B cell (primary cell): ENCODE measurements at regions not wholly inside any gene's neighbourhood (a gene's known extent, or its start where the extent isn't known, plus 50 kb on each side); places are given as distances from the start of the nearest gene placed in this dataset.

Experiments used
- ATAC-seq: fragments of 200-7000 bp; cut with Tn5 transposase; one replicate; pipeline ENCODE4 v1.10.0; 2021; ENCODE audit warnings: low read depth, mild to moderate bottlenecking, moderate number of reproducible peaks, moderate library complexity
- CTCF ChIA-PET: fragments of 350-600 bp; sonication (Branson Sonifier 250); formaldehyde crosslinking; loops from one replicate; lab custom pipeline; 2021; ENCODE audit warnings: antibody characterized with exemption, inconsistent platforms; lab: Charles Lee
- POLR2A ChIA-PET: fragments of 350-600 bp; sonication (Branson Sonifier 250); formaldehyde crosslinking; loops from one replicate; lab custom pipeline; 2021; ENCODE audit warnings: antibody characterized with exemption; lab: Charles Lee
- DNase-seq: peaks from one replicate; pipeline ENCODE4 v3.0.0; 2013
- H2AFZ ChIP-seq: 2 replicates; pipeline ENCODE4 v1.6.1; 2012; ENCODE audit warnings: mild to moderate bottlenecking, low read depth, low read length; ENCODE audit not compliant: insufficient read depth, poor library complexity, severe bottlenecking
- H3K27ac ChIP-seq, 2 donors: 1 replicate in 1 of 2; 2 replicates in 1 of 2; pipeline ENCODE4 v1.5.1; 2012 to 2013; ENCODE audit warnings: low read length in 2 of 2, mild to moderate bottlenecking in 2 of 2, moderate library complexity in 1 of 2
- H3K27me3 ChIP-seq, 4 experiments: fragments of 200-600 bp in 1 of 4; sonication (generic) in 1 of 4; replicated peaks in 1 of 4; 1 replicate in 2 of 4; 2 replicates in 2 of 4; pipeline versions ENCODE4 v1.6.1 to v1.7.0; 2013 to 2016; ENCODE audit warnings: low read length in 3 of 4, mild to moderate bottlenecking in 2 of 4, mixed read lengths in 1 of 4, moderate library complexity in 1 of 4; ENCODE audit not compliant: insufficient read depth in 4 of 4, control insufficient read depth in 3 of 4; ENCODE audit errors: control extremely low read depth in 1 of 4
- H3K36me3 ChIP-seq, 2 experiments: replicated peaks in 1 of 2; 1 replicate in 1 of 2; 2 replicates in 1 of 2; pipeline versions ENCODE4 v1.6.1 to v1.7.1; 2013; ENCODE audit warnings: low read length in 1 of 2; ENCODE audit not compliant: insufficient read depth in 2 of 2, control insufficient read depth in 1 of 2; ENCODE audit errors: control extremely low read depth in 1 of 2, extremely low read depth in 1 of 2
- H3K4me1 ChIP-seq, 2 donors: fragments of 200-600 bp in 1 of 2; sonication (generic) in 1 of 2; 1 replicate in 1 of 2; 2 replicates in 1 of 2; pipeline versions ENCODE4 v1.5.1 to v1.6.1; 2013 to 2017; ENCODE audit warnings: low read length in 2 of 2; ENCODE audit not compliant: control insufficient read depth in 2 of 2, insufficient read depth in 2 of 2
- H3K4me2 ChIP-seq: replicated peaks from 2 replicates; pipeline ENCODE3; 2012; ENCODE audit warnings: mild to moderate bottlenecking, low read depth, low read length; ENCODE audit not compliant: poor library complexity, severe bottlenecking
- H3K4me3 ChIP-seq, 5 experiments: fragments of 200-600 bp in 1 of 5; sonication (generic) in 1 of 5; 1 replicate in 3 of 5; 2 replicates in 2 of 5; pipeline versions ENCODE4 v1.5.1 to v1.7.0; 2011 to 2016; ENCODE audit warnings: low read length in 4 of 5, mild to moderate bottlenecking in 4 of 5, low read depth in 2 of 5, control low read depth in 1 of 5, moderate library complexity in 1 of 5; ENCODE audit not compliant: insufficient read depth in 1 of 5; ENCODE audit errors: control extremely low read depth in 1 of 5, extremely low read depth in 1 of 5
- H3K79me2 ChIP-seq: fragments of 200-600 bp; sonication (generic); one replicate; pipeline ENCODE4 v1.6.0; 2016; ENCODE audit warnings: low read length; ENCODE audit not compliant: control insufficient read depth, insufficient read depth
- H3K9ac ChIP-seq: fragments of 200-600 bp; sonication (generic); 2 replicates; pipeline ENCODE4 v1.6.1; 2017; ENCODE audit warnings: mild to moderate bottlenecking, low read length, moderate library complexity
- H3K9me3 ChIP-seq, 3 donors: one replicate each; pipeline versions ENCODE4 v1.6.1 to v1.7.1; 2013; ENCODE audit warnings: low read length in 2 of 3; ENCODE audit not compliant: control insufficient read depth in 2 of 3, insufficient read depth in 1 of 3; ENCODE audit errors: control extremely low read depth in 1 of 3
- H4K20me1 ChIP-seq: 2 replicates; pipeline ENCODE4 v1.6.0; 2012; ENCODE audit warnings: mild to moderate bottlenecking, low read length; ENCODE audit not compliant: insufficient read depth, control insufficient read depth, poor library complexity, severe bottlenecking
- H3K27ac Mint-ChIP-seq: one replicate; pipeline ENCODE4 v1.8.0; 2021; ENCODE audit warnings: mixed read lengths
- H3K27me3 Mint-ChIP-seq: one replicate; pipeline ENCODE4 v1.8.0; 2021; ENCODE audit warnings: mixed read lengths
- H3K4me1 Mint-ChIP-seq: one replicate; pipeline ENCODE4 v1.8.0; 2021; ENCODE audit warnings: mixed read lengths
- H3K4me3 Mint-ChIP-seq: one replicate; pipeline ENCODE4 v1.8.0; 2021; ENCODE audit warnings: mixed read lengths
- H3K9me3 Mint-ChIP-seq: one replicate; pipeline ENCODE4 v1.8.0; 2022; ENCODE audit warnings: mixed read lengths; ENCODE audit not compliant: insufficient read depth
- EZH2 ChIP-seq: IDR thresholded peaks from 2 replicates; pipeline ENCODE4 v1.6.1; 2012; ENCODE audit warnings: borderline replicate concordance, low read depth, mild to moderate bottlenecking, moderate library complexity, low read length; ENCODE audit not compliant: insufficient read depth, poor library complexity, severe bottlenecking
- WGBS: methylation state at CpG from one replicate; pipeline ENCODE4 v1.1.5; 2013; ENCODE audit warnings: missing lambda C conversion rate; ENCODE audit not compliant: insufficient coverage; 5-methylcytosine and 5-hydroxymethylcytosine counted together
- intact Hi-C: fragments of 100-400 bp; cut with micrococcal nuclease; formaldehyde crosslinking; loops from one replicate; pipeline ENCODE4 v1.10.0; 2022
- TF ChIP-seq, protein P1 (sequence below): fragments of 200-600 bp; IDR thresholded peaks from one replicate; pipeline ENCODE4 v1.8.0; 2022; ENCODE audit warnings: antibody characterized with exemption, mild to moderate bottlenecking

DNA sequence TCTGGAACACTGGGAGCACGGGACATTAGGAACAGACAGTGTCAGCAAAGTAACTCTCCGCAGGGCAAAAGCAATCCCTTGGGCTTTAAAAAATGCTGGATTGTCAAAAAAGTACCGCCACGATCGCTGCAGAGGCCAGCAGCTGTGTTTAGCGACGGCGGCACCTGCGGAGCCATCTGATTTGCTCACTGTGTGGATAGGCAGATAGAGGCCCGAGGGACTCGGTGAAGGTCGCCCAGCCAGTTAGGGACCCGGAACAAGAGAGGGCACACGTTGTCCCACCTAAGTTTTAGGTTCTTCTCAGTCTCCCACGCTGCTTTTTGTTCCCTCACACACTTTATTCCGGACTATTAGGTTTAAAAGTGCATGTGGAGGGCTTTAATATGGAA is 238.3 kb downstream of the TEX29 start:
- ChIA-PET CTCF (no interaction called here), POLR2A (no interaction called here)
- H3K27me3 ChIP-seq, result no peaks in the 10 kb centered on the region
- TF ChIP-seq, protein P1, sequence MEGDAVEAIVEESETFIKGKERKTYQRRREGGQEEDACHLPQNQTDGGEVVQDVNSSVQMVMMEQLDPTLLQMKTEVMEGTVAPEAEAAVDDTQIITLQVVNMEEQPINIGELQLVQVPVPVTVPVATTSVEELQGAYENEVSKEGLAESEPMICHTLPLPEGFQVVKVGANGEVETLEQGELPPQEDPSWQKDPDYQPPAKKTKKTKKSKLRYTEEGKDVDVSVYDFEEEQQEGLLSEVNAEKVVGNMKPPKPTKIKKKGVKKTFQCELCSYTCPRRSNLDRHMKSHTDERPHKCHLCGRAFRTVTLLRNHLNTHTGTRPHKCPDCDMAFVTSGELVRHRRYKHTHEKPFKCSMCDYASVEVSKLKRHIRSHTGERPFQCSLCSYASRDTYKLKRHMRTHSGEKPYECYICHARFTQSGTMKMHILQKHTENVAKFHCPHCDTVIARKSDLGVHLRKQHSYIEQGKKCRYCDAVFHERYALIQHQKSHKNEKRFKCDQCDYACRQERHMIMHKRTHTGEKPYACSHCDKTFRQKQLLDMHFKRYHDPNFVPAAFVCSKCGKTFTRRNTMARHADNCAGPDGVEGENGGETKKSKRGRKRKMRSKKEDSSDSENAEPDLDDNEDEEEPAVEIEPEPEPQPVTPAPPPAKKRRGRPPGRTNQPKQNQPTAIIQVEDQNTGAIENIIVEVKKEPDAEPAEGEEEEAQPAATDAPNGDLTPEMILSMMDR, result no peak
- no peak for TF ChIP-seq EZH2
- intact Hi-C loops, result no loop called here
- H3K4me1 ChIP-seq, result no peaks in the 10 kb centered on the region
- 96% methylated on average over 12 of the region's 16 CpGs for WGBS
- H3K36me3 ChIP-seq, result no peaks in the 10 kb centered on the region
- H3K4me3 ChIP-seq, result no peak overlapping the region
- no peaks in the 10 kb centered on the region for H3K9me3 Mint-ChIP-seq
- DNase-seq, result no peak
- H3K9me3 ChIP-seq, result peaks cover 0 to 8% (median 0%) of the 10 kb centered on the region in 3 donors
- no peak overlapping the region for H2AFZ ChIP-seq
- ATAC-seq, result no peak
- no peak overlapping the region for H3K27ac Mint-ChIP-seq
- no peak overlapping the region for H3K4me2 ChIP-seq
- H3K4me3 Mint-ChIP-seq, result no peak overlapping the region
- no peaks in the 10 kb centered on the region for H4K20me1 ChIP-seq
- no peak overlapping the region for H3K9ac ChIP-seq
- H3K27ac ChIP-seq, result no peak overlapping the region
- no peaks in the 10 kb centered on the region for H3K79me2 ChIP-seq
- H3K4me1 Mint-ChIP-seq, result no peaks in the 10 kb centered on the region
- peaks cover 10% of the 10 kb centered on the region for H3K27me3 Mint-ChIP-seq

DNA sequence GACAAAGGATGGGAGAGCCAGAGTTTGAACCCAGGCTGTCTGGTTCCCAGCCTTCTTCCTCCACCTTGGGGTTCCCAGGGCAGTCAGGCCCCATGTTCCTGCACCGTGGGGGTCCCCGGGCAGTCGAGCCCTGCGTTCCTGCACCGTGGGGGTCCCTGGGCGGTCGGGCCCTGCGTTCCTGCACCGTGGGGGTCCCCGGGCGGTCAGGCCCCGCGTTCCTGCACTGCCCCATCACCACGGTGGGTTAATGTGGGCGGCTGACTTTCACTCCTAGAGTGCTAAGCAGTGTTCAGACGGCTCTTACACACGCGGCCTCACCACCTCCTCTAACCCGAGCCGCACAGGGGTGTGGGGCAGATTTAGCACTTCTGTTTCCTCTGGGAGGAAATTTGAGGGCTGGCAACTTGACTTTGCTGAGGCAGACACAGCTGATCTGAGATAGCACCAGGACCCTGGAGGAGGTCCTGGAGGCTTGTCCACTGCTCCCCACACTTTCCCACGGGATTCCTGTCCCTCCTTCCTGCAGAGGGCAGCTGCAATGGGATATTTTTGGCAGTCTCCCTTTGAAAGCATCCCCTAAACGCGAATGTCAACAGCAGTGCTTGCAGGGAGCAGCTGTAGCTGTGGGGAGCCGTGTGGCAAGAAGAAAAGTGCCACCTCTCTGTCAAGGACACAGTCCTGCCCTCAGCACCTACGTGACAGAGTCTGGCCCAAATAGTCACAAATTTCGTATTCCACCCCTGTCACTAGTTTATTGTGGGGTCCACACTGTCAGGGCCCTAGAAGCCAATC is 239.4 kb downstream of the TEX29 start:
- intact Hi-C loops, result no loop called here
- Histone ChIP-seq H3K4me2 (no peak overlapping the region), H3K79me2 (no peaks in the 10 kb centered on the region), H3K9ac (no peak overlapping the region), H3K4me3 (no peak overlapping the region), H3K27me3 (no peaks in the 10 kb centered on the region), H3K36me3 (no peaks in the 10 kb centered on the region), H4K20me1 (no peaks in the 10 kb centered on the region), H3K4me1 (no peaks in the 10 kb centered on the region), H2AFZ (no peak overlapping the region), H3K27ac (no peak overlapping the region), H3K9me3 (peaks cover 0 to 8% (median 0%) of the 10 kb centered on the region in 3 donors)
- Mint-ChIP-seq H3K9me3 (no peaks in the 10 kb centered on the region), H3K4me1 (no peaks in the 10 kb centered on the region), H3K27ac (no peak overlapping the region), H3K27me3 (peaks cover 10% of the 10 kb centered on the region), H3K4me3 (no peak overlapping the region)
- DNase-seq (no peak), ATAC-seq (no peak)
- TF ChIP-seq EZH2, result no peak
- TF ChIP-seq, protein P1, result no peak
- ChIA-PET CTCF (no interaction called here), POLR2A (no interaction called here)
- 37% methylated on average over 19 of the region's 26 CpGs for WGBS
